ENCODE measurements at regions not wholly inside any gene's neighbourhood (a gene's known extent, or its start where the extent isn't known, plus 50 kb on each side); places are given as distances from the start of the nearest gene placed in this dataset.

GRCh38 chr5:34534523-34535103 lies 121.5 kb upstream of the RAI14 start:
- no peak for DNase-seq (ENCODE audit: low spot score)

- no peak for DNase-seq (ENCODE audit: low spot score)
These were observed 120.7 kb upstream of the RAI14 start for GRCh38 chr5:34535433-34535832.

- DNase-seq (ENCODE audit: low spot score), result no peak
These were observed 120.0 kb upstream of the RAI14 start for GRCh38 chr5:34535944-34536623.

GRCh38 chr5:34536699-34537098 lies 119.4 kb upstream of the RAI14 start:
- no peak for DNase-seq (ENCODE audit: low spot score)

GRCh38 chr5:34538026-34538672 lies 118.0 kb upstream of the RAI14 start:
- no peak for DNase-seq (ENCODE audit: low spot score)

- no peak for DNase-seq (ENCODE audit: low spot score)
These were observed 116.9 kb upstream of the RAI14 start for GRCh38 chr5:34539183-34539582.

- DNase-seq (ENCODE audit: low spot score), result no peak
These were observed 115.1 kb upstream of the RAI14 start for GRCh38 chr5:34541067-34541466.

GRCh38 chr5:34542818-34543217 lies 113.3 kb upstream of the RAI14 start:
- DNase-seq (ENCODE audit: low spot score), result no peak

GRCh38 chr5:34543687-34544086 lies 112.4 kb upstream of the RAI14 start:
- DNase-seq (ENCODE audit: low spot score), result no peak

GRCh38 chr5:34544403-34544802 lies 111.7 kb upstream of the RAI14 start:
- DNase-seq (ENCODE audit: low spot score), result no peak

GRCh38 chr5:34545164-34545563 lies 111.0 kb upstream of the RAI14 start:
- DNase-seq (ENCODE audit: low spot score), result no peak

GRCh38 chr5:34545626-34546025 lies 110.5 kb upstream of the RAI14 start:
- DNase-seq (ENCODE audit: low spot score), result no peak

- DNase-seq (ENCODE audit: low spot score), result no peak
These were observed 108.6 kb upstream of the RAI14 start for GRCh38 chr5:34547300-34548085.

- no peak for DNase-seq (ENCODE audit: low spot score)
These were observed 108.1 kb upstream of the RAI14 start for GRCh38 chr5:34548086-34548403.

GRCh38 chr5:34550247-34550646 lies 105.9 kb upstream of the RAI14 start:
- DNase-seq (ENCODE audit: low spot score), result no peak

- no peak for DNase-seq (ENCODE audit: low spot score)
These were observed 105.2 kb upstream of the RAI14 start for GRCh38 chr5:34550964-34551363.

GRCh38 chr5:34551911-34552433 lies 104.2 kb upstream of the RAI14 start:
- DNase-seq (ENCODE audit: low spot score), result no peak

GRCh38 chr5:34552686-34553085 lies 103.4 kb upstream of the RAI14 start:
- DNase-seq (ENCODE audit: low spot score), result no peak

GRCh38 chr5:34553581-34553980 lies 102.5 kb upstream of the RAI14 start:
- no peak for DNase-seq (ENCODE audit: low spot score)

GRCh38 chr5:34554641-34555040 lies 101.5 kb upstream of the RAI14 start:
- DNase-seq (ENCODE audit: low spot score), result no peak

GRCh38 chr5:34555699-34556508 lies 100.2 kb upstream of the RAI14 start:
- DNase-seq (ENCODE audit: low spot score), result no peak

GRCh38 chr5:34556509-34556782 lies 99.7 kb upstream of the RAI14 start:
- DNase-seq (ENCODE audit: low spot score), result no peak
